AG04449 (cell line): ENCODE measurements at regions not wholly inside any gene's neighbourhood (a gene's known extent, or its start where the extent isn't known, plus 50 kb on each side); places are given as distances from the start of the nearest gene placed in this dataset.

Source experiments
- CTCF ChIA-PET: fragments of 350-600 bp; formaldehyde crosslinking; extraction: SDS; loops from one replicate; lab custom pipeline; 2021; ENCODE audit warnings: antibody characterized with exemption; lab: Yijun Ruan, JAX
- POLR2A ChIA-PET: fragments of 400-600, 350-600 bp; formaldehyde crosslinking; extraction: SDS; loops from one replicate; lab custom pipeline; 2020; ENCODE audit warnings: antibody characterized with exemption, inconsistent platforms; lab: Yijun Ruan, JAX
- DNase-seq: peaks from one replicate; pipeline ENCODE4 v3.0.0-alpha.2; 2010; ENCODE audit warnings: low read depth, low spot score
- H3K4me3 ChIP-seq: 2 replicates; pipeline ENCODE4 v1.5.1; 2011; ENCODE audit warnings: low read depth, mild to moderate bottlenecking, control low read depth, low read length
- CTCF ChIP-seq: IDR thresholded peaks from one replicate; pipeline ENCODE4 v1.5.1; 2011; ENCODE audit warnings: mild to moderate bottlenecking, moderate library complexity, low read length, control low read depth, inconsistent platforms; ENCODE audit not compliant: insufficient read depth; ENCODE audit errors: missing control alignments

DNA sequence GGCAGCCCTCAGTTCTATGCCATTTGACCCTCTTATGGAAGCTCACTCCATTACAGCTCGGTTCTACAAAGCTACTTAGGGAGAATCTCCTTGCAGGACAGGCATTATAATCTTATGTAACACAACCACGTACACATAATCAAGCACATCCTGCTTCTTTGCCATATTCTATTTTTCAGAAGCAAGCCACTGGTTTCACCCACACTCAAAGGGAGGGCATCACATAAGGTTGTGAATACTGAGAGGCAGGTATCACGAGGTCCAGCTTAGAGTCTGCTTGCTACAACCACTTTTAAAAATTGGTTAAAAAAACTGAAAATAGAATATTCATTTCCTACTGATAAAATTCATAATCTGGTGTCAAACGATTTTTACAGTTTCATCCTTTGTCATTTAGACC is 589.2 kb downstream of the SLC16A7 start:
- no peak for DNase-seq
- no peak overlapping the region for H3K4me3 ChIP-seq
- no peak for TF ChIP-seq CTCF
- CTCF ChIA-PET = interaction anchor here (0.7 to 1.3 kb wide), 2 partner anchors 13 to 72 kb away, joined by 3 read pairs; no protein-coding TSS in a partner anchor
- POLR2A ChIA-PET = no interaction called here

- ChIA-PET CTCF (interaction anchor here (1.0 kb wide), 1 partner anchor 12 kb away, joined by 3 read pairs; no protein-coding TSS in a partner anchor), POLR2A (no interaction called here)
- H3K4me3 ChIP-seq = no peak overlapping the region
- DNase-seq = no peak
- TF ChIP-seq CTCF = no peak
These were observed 595.4 kb downstream of the SLC16A7 start for GRCh38 chr12:60191271-60191670.

GRCh38 chr12:60191676-60192359 is 596.0 kb downstream of the SLC16A7 start:
- TF ChIP-seq CTCF = no peak
- DNase-seq = no peak
- CTCF ChIA-PET = interaction anchor here (1.0 kb wide), 1 partner anchor 12 kb away, joined by 3 read pairs; no protein-coding TSS in a partner anchor
- POLR2A ChIA-PET = no interaction called here
- H3K4me3 ChIP-seq = no peak overlapping the region

- no peak for DNase-seq
- no peak for TF ChIP-seq CTCF
- CTCF ChIA-PET = no interaction called here
- POLR2A ChIA-PET = interaction anchor here (0.6 kb wide), 1 partner anchor 599 kb away, joined by 3 read pairs; the partner anchor contains the start of gene SLC16A7
- no peak overlapping the region for H3K4me3 ChIP-seq
These were observed 598.8 kb downstream of the SLC16A7 start for GRCh38 chr12:60194678-60195077.

GRCh38 chr12:60195483-60195882 is 599.7 kb downstream of the SLC16A7 start:
- ChIA-PET CTCF (no interaction called here), POLR2A (no interaction called here)
- no peak for TF ChIP-seq CTCF
- DNase-seq = no peak
- no peak overlapping the region for H3K4me3 ChIP-seq

DNA sequence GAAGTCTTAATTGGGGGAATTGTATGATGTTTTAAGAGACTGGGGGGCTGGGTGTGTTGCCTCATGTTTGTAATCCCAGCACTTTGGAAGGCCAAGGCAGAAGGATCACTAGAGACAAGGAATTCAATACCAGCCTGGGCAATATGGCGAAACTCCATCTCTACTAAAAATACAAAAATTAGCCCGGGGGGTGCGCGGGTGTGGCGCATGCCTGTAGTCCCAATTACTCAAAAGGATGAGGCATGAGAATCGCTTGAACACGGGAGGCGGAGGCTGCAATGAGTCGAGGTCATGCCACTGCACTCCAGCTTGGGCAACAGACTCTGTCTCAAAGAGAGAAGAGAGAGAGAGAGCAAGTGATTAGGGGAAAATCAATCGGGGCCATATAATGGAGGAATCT is 600.5 kb downstream of the SLC16A7 start:
- no peak for TF ChIP-seq CTCF
- no peak overlapping the region for H3K4me3 ChIP-seq
- DNase-seq = no peak
- ChIA-PET POLR2A (no interaction called here), CTCF (no interaction called here)
